ENCODE measurements at regions not wholly inside any gene's neighbourhood (a gene's known extent, or its start where the extent isn't known, plus 50 kb on each side); places are given as distances from the start of the nearest gene placed in this dataset.

DNA sequence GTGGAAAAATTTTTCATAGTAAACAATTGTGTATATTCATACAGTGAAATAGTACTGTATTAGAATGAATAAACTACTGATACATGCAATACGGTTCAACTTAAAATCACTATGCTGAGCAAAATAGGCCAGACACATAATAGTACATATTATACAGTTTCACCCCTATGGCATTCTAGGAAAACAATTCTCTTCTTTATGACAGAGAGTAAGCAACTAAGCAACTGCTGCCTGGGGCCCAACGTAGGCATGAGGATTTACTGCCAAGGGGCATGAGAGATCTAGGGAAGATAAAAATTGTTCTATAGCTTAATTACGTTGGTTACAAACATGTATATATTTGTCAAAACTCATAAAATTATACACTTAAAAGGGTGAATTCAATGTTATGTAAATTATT is 180.2 kb downstream of the DRD1 start:
- H3K4me1 ChIP-seq = peaks cover 6% of the 10 kb centered on the region; the same call in 2 of the 3 replicates
- TF ChIP-seq HOXA7 (CRISPR knock-in tag; IDR thresholded peaks at IDR 0.05) = no peak
- TF ChIP-seq RNF2 (IDR thresholded peaks at IDR 0.05; ENCODE audit: borderline replicate concordance, low read depth) = no peak
- TF ChIP-seq TFCP2L1 (CRISPR knock-in tag; IDR thresholded peaks at IDR 0.05) = no peak
- TF ChIP-seq ZC3H11A (IDR thresholded peaks at IDR 0.05) = no peak
- TF ChIP-seq RAD21 (conservative IDR thresholded peaks at IDR 0.05 in 1 of 2, IDR thresholded peaks at IDR 0.05 in 1 of 2) = no peak
- TF ChIP-seq MAZ (IDR thresholded peaks at IDR 0.05; ENCODE audit: borderline replicate concordance, low read depth, low read length) = no peak
- no peak for TF ChIP-seq ZNF302 (CRISPR knock-in tag; IDR thresholded peaks at IDR 0.05)
- TF ChIP-seq JUNB (IDR thresholded peaks at IDR 0.05) = no peak
- no peak for TF ChIP-seq MAFK (IDR thresholded peaks at IDR 0.05; ENCODE audit: partially characterized antibody)
- WGBS (ENCODE audit: missing lambda C conversion rate) = 71% methylated on average over 3 of the region's 3 CpGs
- no peak overlapping the region for H3K4me2 ChIP-seq
- ATAC-seq (no peak), DNase-seq (ENCODE audit: low read depth in 1 of 2, low spot score in 1 of 2) (no peak), FAIRE-seq (no peak)
- POLR2A ChIA-PET = no interaction called here
- no peak overlapping the region for H3K27ac ChIP-seq
- H3K9me3 ChIP-seq = peaks cover 6% of the 10 kb centered on the region; the same call in 2 of the 3 replicates
- no peak overlapping the region for H3K4me3 ChIP-seq
- CTCF ChIA-PET = no interaction called here

DNA sequence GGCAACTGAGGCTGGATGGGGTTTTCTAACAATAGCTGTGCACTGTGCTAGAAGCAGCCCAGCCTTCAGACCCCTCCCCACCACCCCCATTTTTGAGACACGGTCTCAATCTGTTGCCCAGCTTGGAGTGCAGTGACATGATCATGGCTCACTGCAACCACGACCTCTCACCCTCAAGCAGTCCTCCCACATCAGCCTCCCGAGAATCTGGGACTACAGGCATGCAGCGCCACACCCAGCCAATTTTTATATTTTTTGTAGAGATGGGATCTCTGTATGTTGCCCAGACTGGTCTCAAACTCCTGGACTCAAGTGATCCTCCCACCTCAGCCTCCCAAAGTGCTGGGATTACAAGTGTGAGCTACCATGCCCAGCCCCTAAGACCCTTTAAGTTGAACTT is 182.5 kb downstream of the DRD1 start:
- ATAC-seq = no peak
- TF ChIP-seq NR3C1 (IDR thresholded peaks at IDR 0.05) (no peak), FOSB (CRISPR knock-in tag; IDR thresholded peaks at IDR 0.05) (no peak), MAZ (IDR thresholded peaks at IDR 0.05; ENCODE audit: borderline replicate concordance, low read depth, low read length) (no peak), HOXB5 (CRISPR knock-in tag; IDR thresholded peaks at IDR 0.05) (no peak), GATA3 (IDR thresholded peaks at IDR 0.05; ENCODE audit: borderline replicate concordance) (no peak)
- TF ChIP-seq, protein P1, sequence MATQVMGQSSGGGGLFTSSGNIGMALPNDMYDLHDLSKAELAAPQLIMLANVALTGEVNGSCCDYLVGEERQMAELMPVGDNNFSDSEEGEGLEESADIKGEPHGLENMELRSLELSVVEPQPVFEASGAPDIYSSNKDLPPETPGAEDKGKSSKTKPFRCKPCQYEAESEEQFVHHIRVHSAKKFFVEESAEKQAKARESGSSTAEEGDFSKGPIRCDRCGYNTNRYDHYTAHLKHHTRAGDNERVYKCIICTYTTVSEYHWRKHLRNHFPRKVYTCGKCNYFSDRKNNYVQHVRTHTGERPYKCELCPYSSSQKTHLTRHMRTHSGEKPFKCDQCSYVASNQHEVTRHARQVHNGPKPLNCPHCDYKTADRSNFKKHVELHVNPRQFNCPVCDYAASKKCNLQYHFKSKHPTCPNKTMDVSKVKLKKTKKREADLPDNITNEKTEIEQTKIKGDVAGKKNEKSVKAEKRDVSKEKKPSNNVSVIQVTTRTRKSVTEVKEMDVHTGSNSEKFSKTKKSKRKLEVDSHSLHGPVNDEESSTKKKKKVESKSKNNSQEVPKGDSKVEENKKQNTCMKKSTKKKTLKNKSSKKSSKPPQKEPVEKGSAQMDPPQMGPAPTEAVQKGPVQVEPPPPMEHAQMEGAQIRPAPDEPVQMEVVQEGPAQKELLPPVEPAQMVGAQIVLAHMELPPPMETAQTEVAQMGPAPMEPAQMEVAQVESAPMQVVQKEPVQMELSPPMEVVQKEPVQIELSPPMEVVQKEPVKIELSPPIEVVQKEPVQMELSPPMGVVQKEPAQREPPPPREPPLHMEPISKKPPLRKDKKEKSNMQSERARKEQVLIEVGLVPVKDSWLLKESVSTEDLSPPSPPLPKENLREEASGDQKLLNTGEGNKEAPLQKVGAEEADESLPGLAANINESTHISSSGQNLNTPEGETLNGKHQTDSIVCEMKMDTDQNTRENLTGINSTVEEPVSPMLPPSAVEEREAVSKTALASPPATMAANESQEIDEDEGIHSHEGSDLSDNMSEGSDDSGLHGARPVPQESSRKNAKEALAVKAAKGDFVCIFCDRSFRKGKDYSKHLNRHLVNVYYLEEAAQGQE (IDR thresholded peaks at IDR 0.05) = no peak
- TF ChIP-seq, protein P2, sequence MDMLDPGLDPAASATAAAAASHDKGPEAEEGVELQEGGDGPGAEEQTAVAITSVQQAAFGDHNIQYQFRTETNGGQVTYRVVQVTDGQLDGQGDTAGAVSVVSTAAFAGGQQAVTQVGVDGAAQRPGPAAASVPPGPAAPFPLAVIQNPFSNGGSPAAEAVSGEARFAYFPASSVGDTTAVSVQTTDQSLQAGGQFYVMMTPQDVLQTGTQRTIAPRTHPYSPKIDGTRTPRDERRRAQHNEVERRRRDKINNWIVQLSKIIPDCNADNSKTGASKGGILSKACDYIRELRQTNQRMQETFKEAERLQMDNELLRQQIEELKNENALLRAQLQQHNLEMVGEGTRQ (IDR thresholded peaks at IDR 0.05) = no peak
- Histone ChIP-seq H3K4me3 (no peak overlapping the region), H3K4me1 (peaks cover 6% of the 10 kb centered on the region; the same call in 2 of the 3 replicates), H3K27ac (no peak overlapping the region), H3K9me3 (peaks cover 3% of the 10 kb centered on the region; the same call in 1 of the 3 replicates), H3K4me2 (no peak overlapping the region)
- WGBS (ENCODE audit: missing lambda C conversion rate) = 59% methylated on average over 4 of the region's 4 CpGs
- no peak for FAIRE-seq
- ChIA-PET CTCF (interaction anchor here (1.1 kb wide), 1 partner anchor 310 kb away, joined by 3 read pairs; no protein-coding TSS in a partner anchor), POLR2A (no interaction called here)
- no peak for DNase-seq (ENCODE audit: low read depth in 1 of 2, low spot score in 1 of 2)

DNA sequence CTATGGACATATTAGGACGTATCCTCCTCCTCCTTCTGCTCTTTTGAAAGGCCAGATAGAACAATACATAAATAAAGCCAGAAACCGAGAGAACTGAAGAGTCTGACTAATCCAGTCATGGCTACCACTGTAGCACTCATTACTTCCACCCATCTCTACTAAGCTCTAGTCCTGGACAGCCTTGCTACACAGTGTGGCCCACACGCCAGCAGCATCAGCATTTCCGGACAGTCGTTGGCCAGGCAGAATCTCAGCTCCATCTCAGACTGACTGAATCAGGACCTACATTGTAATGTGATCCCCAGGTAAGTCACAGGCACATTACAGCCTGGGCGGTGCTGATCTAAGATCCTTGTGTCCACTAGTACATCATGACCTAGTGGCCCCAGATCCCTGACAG is 182.9 kb downstream of the DRD1 start:
- TF ChIP-seq, protein P3, sequence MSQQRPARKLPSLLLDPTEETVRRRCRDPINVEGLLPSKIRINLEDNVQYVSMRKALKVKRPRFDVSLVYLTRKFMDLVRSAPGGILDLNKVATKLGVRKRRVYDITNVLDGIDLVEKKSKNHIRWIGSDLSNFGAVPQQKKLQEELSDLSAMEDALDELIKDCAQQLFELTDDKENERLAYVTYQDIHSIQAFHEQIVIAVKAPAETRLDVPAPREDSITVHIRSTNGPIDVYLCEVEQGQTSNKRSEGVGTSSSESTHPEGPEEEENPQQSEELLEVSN (IDR thresholded peaks at IDR 0.05; ENCODE audit: borderline replicate concordance, low read depth) = no peak
- TF ChIP-seq, protein P4, sequence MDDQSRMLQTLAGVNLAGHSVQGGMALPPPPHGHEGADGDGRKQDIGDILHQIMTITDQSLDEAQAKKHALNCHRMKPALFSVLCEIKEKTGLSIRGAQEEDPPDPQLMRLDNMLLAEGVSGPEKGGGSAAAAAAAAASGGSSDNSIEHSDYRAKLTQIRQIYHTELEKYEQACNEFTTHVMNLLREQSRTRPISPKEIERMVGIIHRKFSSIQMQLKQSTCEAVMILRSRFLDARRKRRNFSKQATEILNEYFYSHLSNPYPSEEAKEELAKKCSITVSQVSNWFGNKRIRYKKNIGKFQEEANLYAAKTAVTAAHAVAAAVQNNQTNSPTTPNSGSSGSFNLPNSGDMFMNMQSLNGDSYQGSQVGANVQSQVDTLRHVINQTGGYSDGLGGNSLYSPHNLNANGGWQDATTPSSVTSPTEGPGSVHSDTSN (IDR thresholded peaks at IDR 0.05) = no peak
- no peak for TF ChIP-seq HOXB5 (CRISPR knock-in tag; IDR thresholded peaks at IDR 0.05)
- no peak for TF ChIP-seq NPAS2 (CRISPR knock-in tag; IDR thresholded peaks at IDR 0.05; ENCODE audit: borderline replicate concordance)
- H3K27ac ChIP-seq = no peak overlapping the region
- no peak for DNase-seq (ENCODE audit: low read depth in 1 of 2, low spot score in 1 of 2)
- ChIA-PET POLR2A (no interaction called here), CTCF (interaction anchor here (0.9 to 1.1 kb wide), 3 partner anchors 10 to 310 kb away, joined by 3 read pairs; no protein-coding TSS in a partner anchor)
- no peak overlapping the region for H3K4me2 ChIP-seq
- no peak for ATAC-seq
- H3K4me3 ChIP-seq = no peak overlapping the region
- no peak for FAIRE-seq
- peaks cover 6% of the 10 kb centered on the region; the same call in 2 of the 3 replicates for H3K4me1 ChIP-seq
- H3K9me3 ChIP-seq = peaks cover 3% of the 10 kb centered on the region; the same call in 1 of the 3 replicates
- 63% methylated on average over 6 of the region's 6 CpGs for WGBS (ENCODE audit: missing lambda C conversion rate)

Data from A549 (cell line).